ENCODE measurements at regions not wholly inside any gene's neighbourhood (a gene's known extent, or its start where the extent isn't known, plus 50 kb on each side); places are given as distances from the start of the nearest gene placed in this dataset.

GRCh38 chr12:118472940-118473339 is 96.6 kb downstream of the SUDS3 start:
- TF ChIP-seq POLR2A (IDR thresholded peaks at IDR 0.05; ENCODE audit: low read depth, low read length) = no peak
- TF ChIP-seq POLR2AphosphoS5 (IDR thresholded peaks at IDR 0.05; ENCODE audit: low read depth, low read length) = no peak
- no peak for TF ChIP-seq TAF1 (IDR thresholded peaks at IDR 0.05; ENCODE audit: low read depth, low read length)

All from GM12891 (cell line).